H1 (cell line): ENCODE measurements at regions not wholly inside any gene's neighbourhood (a gene's known extent, or its start where the extent isn't known, plus 50 kb on each side); places are given as distances from the start of the nearest gene placed in this dataset.

Experiments
- CTCF ChIA-PET: fragments of 300-600 bp; sonication (Branson Sonifier 250); formaldehyde crosslinking; loops from one replicate; lab custom pipeline; 2021; ENCODE audit not compliant: partially characterized antibody; lab: Charles Lee
- POLR2A ChIA-PET: fragments of 300-600 bp; sonication (Branson Sonifier 250); formaldehyde crosslinking; loops from one replicate; lab custom pipeline; 2021; ENCODE audit warnings: inconsistent platforms; ENCODE audit not compliant: partially characterized antibody; lab: Charles Lee
- DNase-seq, 2 experiments: peaks; one replicate each; pipeline versions ENCODE4 v3.0.0 to v3.0.0-alpha.2; 2010 to 2022; ENCODE audit warnings: low spot score in 2 of 2, low read depth in 1 of 2, mixed read lengths in 1 of 2
- FAIRE-seq: peaks from 2 replicates; lab custom pipeline; 2011; peaks lifted over from hg19 to GRCh38; lab: Jason Lieb, UNC
- H2AFZ ChIP-seq: 2 replicates; pipeline ENCODE4 v1.8.1; 2012; ENCODE audit warnings: low read length, inconsistent platforms
- H2AK5ac ChIP-seq: 2 replicates; pipeline ENCODE4 v1.6.1; 2013; ENCODE audit warnings: low read depth, low read length
- H2BK120ac ChIP-seq: replicated peaks from 2 replicates; pipeline ENCODE3; 2013; ENCODE audit warnings: low read depth, low read length, inconsistent platforms
- H2BK12ac ChIP-seq: 2 replicates; pipeline ENCODE4 v1.6.1; 2013; ENCODE audit warnings: low read depth, low read length
- H2BK15ac ChIP-seq: 2 replicates; pipeline ENCODE4 v1.6.1; 2013; ENCODE audit warnings: low read length
- H2BK20ac ChIP-seq: 2 replicates; pipeline ENCODE4 v1.6.1; 2013; ENCODE audit warnings: low read length
- H2BK5ac ChIP-seq: 2 replicates; pipeline ENCODE4 v1.6.1; 2013; ENCODE audit warnings: low read depth, low read length
- H3K14ac ChIP-seq: 2 replicates; pipeline ENCODE4 v1.6.1; 2013; ENCODE audit warnings: inconsistent platforms; ENCODE audit not compliant: insufficient read length
- H3K18ac ChIP-seq: 2 replicates; pipeline ENCODE4 v1.6.1; 2013; ENCODE audit warnings: low read length; ENCODE audit errors: extremely low read depth
- H3K23ac ChIP-seq: 2 replicates; pipeline ENCODE4 v1.6.1; 2013; ENCODE audit warnings: inconsistent platforms; ENCODE audit not compliant: insufficient read length
- H3K23me2 ChIP-seq: 2 replicates; pipeline ENCODE4 v1.6.1; 2013; ENCODE audit warnings: low read depth, low read length
- H3K27ac ChIP-seq: 2 replicates; pipeline ENCODE4 v1.6.1; 2011; ENCODE audit warnings: low read depth, low read length, inconsistent platforms
- H3K27me3 ChIP-seq, 4 experiments: replicated peaks in 1 of 4; 1 replicate in 1 of 4; 2 replicates in 3 of 4; pipeline versions ENCODE4 v1.6.1 to v1.8.1; 2011 to 2013; ENCODE audit warnings: low read length in 3 of 4, mild to moderate bottlenecking in 3 of 4, inconsistent platforms in 2 of 4, mixed read lengths in 2 of 4, moderate library complexity in 1 of 4; ENCODE audit not compliant: control insufficient read depth in 3 of 4, insufficient read depth in 3 of 4; ENCODE audit errors: extremely low read depth in 1 of 4
- H3K36me3 ChIP-seq, 4 experiments: 2 replicates each; pipeline versions ENCODE4 v1.6.1 to v1.8.1; 2011 to 2013; ENCODE audit warnings: mild to moderate bottlenecking in 4 of 4, low read length in 3 of 4, moderate library complexity in 2 of 4, control low read depth in 1 of 4, inconsistent platforms in 1 of 4; ENCODE audit not compliant: insufficient read depth in 4 of 4, control insufficient read depth in 2 of 4
- H3K4ac ChIP-seq: replicated peaks from 2 replicates; pipeline ENCODE3; 2013; ENCODE audit warnings: low read length, low read depth, mixed read lengths, inconsistent platforms; ENCODE audit not compliant: insufficient read length
- H3K4me1 ChIP-seq, 4 experiments: replicated peaks in 1 of 4; 1 replicate in 1 of 4; 2 replicates in 3 of 4; pipeline versions ENCODE4 v1.6.1 to v1.8.1; 2011 to 2013; ENCODE audit warnings: low read length in 3 of 4, inconsistent platforms in 2 of 4, mixed read lengths in 1 of 4; ENCODE audit not compliant: insufficient read depth in 4 of 4, control insufficient read depth in 3 of 4
- H3K4me2 ChIP-seq, 2 experiments: 2 replicates each; pipeline versions ENCODE4 v1.6.1 to v1.8.1; 2011 to 2013; ENCODE audit warnings: low read depth in 2 of 2, low read length in 2 of 2, control low read depth in 1 of 2, inconsistent platforms in 1 of 2, mild to moderate bottlenecking in 1 of 2; ENCODE audit not compliant: insufficient read depth in 1 of 2
- H3K4me3 ChIP-seq, 4 experiments: fragments of 200-600, 300-600 bp in 1 of 4; sonication (generic), shearing (Covaris generic), sonication (Bioruptor Twin) in 1 of 4; 2 replicates each; pipeline versions ENCODE4 v1.5.1 to v1.8.1; 2011 to 2016; ENCODE audit warnings: low read length in 4 of 4, low read depth in 3 of 4, control low read depth in 2 of 4, inconsistent platforms in 2 of 4, mild to moderate bottlenecking in 2 of 4, mixed read lengths in 1 of 4, moderate library complexity in 1 of 4; ENCODE audit not compliant: insufficient read depth in 2 of 4; ENCODE audit errors: extremely low read depth in 1 of 4
- H3K56ac ChIP-seq: replicated peaks from 2 replicates; pipeline ENCODE3; 2013; ENCODE audit warnings: low read depth, mild to moderate bottlenecking, mixed read lengths, low read length, inconsistent platforms; ENCODE audit not compliant: insufficient read length
- H3K79me1 ChIP-seq: 2 replicates; pipeline ENCODE4 v1.6.1; 2013; ENCODE audit warnings: low read depth, low read length, control low read depth
- H3K79me2 ChIP-seq, 2 experiments: 2 replicates each; pipeline versions ENCODE4 v1.6.1 to v1.8.1; 2012 to 2013; ENCODE audit warnings: low read length in 2 of 2, mild to moderate bottlenecking in 2 of 2, inconsistent platforms in 1 of 2; ENCODE audit not compliant: insufficient read depth in 2 of 2, control insufficient read depth in 1 of 2
- H3K9ac ChIP-seq, 4 experiments: replicated peaks in 1 of 4; 1 replicate in 1 of 4; 2 replicates in 3 of 4; pipeline versions ENCODE4 v1.6.1 to v1.8.1; 2011 to 2013; ENCODE audit warnings: low read depth in 3 of 4, low read length in 3 of 4, control low read depth in 2 of 4, mild to moderate bottlenecking in 2 of 4, moderate library complexity in 2 of 4, inconsistent platforms in 1 of 4; ENCODE audit errors: extremely low read depth in 1 of 4
- H3K9me3 ChIP-seq, 2 experiments: 2 replicates each; pipeline versions ENCODE4 v1.6.1 to v1.8.1; 2012 to 2013; ENCODE audit warnings: mild to moderate bottlenecking in 2 of 2, moderate library complexity in 2 of 2, control low read depth in 1 of 2, inconsistent platforms in 1 of 2, low read depth in 1 of 2, low read length in 1 of 2, mixed read lengths in 1 of 2; ENCODE audit not compliant: insufficient read depth in 2 of 2
- H4K20me1 ChIP-seq, 2 experiments: replicated peaks in 1 of 2; 2 replicates each; pipeline versions ENCODE3 to v1.8.1; 2011 to 2013; ENCODE audit warnings: inconsistent platforms in 2 of 2, low read length in 2 of 2, mild to moderate bottlenecking in 1 of 2; ENCODE audit not compliant: insufficient read depth in 2 of 2, control insufficient read depth in 1 of 2
- H4K5ac ChIP-seq: 2 replicates; pipeline ENCODE4 v1.6.1; 2013; ENCODE audit warnings: low read length, low read depth, mixed read lengths, inconsistent platforms; ENCODE audit not compliant: insufficient read length
- H4K8ac ChIP-seq: 2 replicates; pipeline ENCODE4 v1.8.0; 2013; ENCODE audit warnings: mild to moderate bottlenecking, moderate library complexity, low read length, inconsistent platforms; ENCODE audit not compliant: insufficient read depth; ENCODE audit errors: extremely low read depth
- H4K91ac ChIP-seq: replicated peaks from 2 replicates; pipeline ENCODE3; 2013; ENCODE audit warnings: low read length, mixed read lengths, inconsistent platforms; ENCODE audit not compliant: insufficient read length
- ATF2 ChIP-seq: IDR thresholded peaks from 2 replicates; pipeline ENCODE4 v1.6.1; 2012; ENCODE audit warnings: low read length, inconsistent platforms
- BCL11A ChIP-seq, 2 experiments: IDR thresholded peaks; one replicate each; pipeline ENCODE4 v1.6.1; 2011; ENCODE audit warnings: low read depth in 2 of 2, low read length in 2 of 2, mild to moderate bottlenecking in 2 of 2
- CBX5 ChIP-seq: fragments of 300-800, 300-1000 bp; sonication (generic); IDR thresholded peaks from 2 replicates; pipeline ENCODE4 v1.7.1; 2016; ENCODE audit warnings: antibody characterized with exemption, low read length, low read depth
- EGR1 ChIP-seq: IDR thresholded peaks from 2 replicates; pipeline ENCODE4 v1.6.1; 2011; ENCODE audit warnings: low read depth, low read length, borderline replicate concordance
- GTF2F1 ChIP-seq: IDR thresholded peaks from 2 replicates; pipeline ENCODE4 v1.6.1; 2012; ENCODE audit warnings: low read depth, low read length, improper control_type of control experiment, borderline replicate concordance
- HDAC6 ChIP-seq: IDR thresholded peaks from one replicate; pipeline ENCODE4 v1.7.1; 2012; ENCODE audit warnings: low read depth, mild to moderate bottlenecking, inconsistent platforms, low read length, moderate library complexity
- NANOG ChIP-seq: IDR thresholded peaks from 2 replicates; pipeline ENCODE4 v1.6.1; 2011; ENCODE audit warnings: low read length, low read depth, mild to moderate bottlenecking, inconsistent platforms; ENCODE audit not compliant: insufficient read depth, poor library complexity, severe bottlenecking
- POLR2A ChIP-seq, 2 experiments: IDR thresholded peaks; 1 replicate in 1 of 2; 2 replicates in 1 of 2; pipeline ENCODE4 v1.6.1; 2011; ENCODE audit warnings: low read depth in 2 of 2, low read length in 2 of 2, mild to moderate bottlenecking in 2 of 2; ENCODE audit errors: control extremely low read depth in 1 of 2
- RAD21 ChIP-seq, 2 experiments: IDR thresholded peaks in 1 of 2; conservative IDR thresholded peaks in 1 of 2; 2 replicates each; pipeline ENCODE4 v1.6.1; 2011; ENCODE audit warnings: low read depth in 2 of 2, low read length in 2 of 2, improper control_type of control experiment in 1 of 2, inconsistent platforms in 1 of 2, mild to moderate bottlenecking in 1 of 2, moderate library complexity in 1 of 2
- RNF2 ChIP-seq: fragments of 200-900, 300-1000 bp; sonication (generic); IDR thresholded peaks from 2 replicates; pipeline ENCODE4 v1.7.1; 2016; ENCODE audit warnings: borderline replicate concordance, low read depth, mild to moderate bottlenecking, antibody characterized with exemption, low read length; ENCODE audit not compliant: poor library complexity, severe bottlenecking; ENCODE audit errors: missing control alignments
- TAF1 ChIP-seq: IDR thresholded peaks from 2 replicates; pipeline ENCODE4 v1.6.1; 2011; ENCODE audit warnings: mild to moderate bottlenecking, low read depth, low read length
- ZNF274 ChIP-seq: IDR thresholded peaks from 2 replicates; pipeline ENCODE4 v1.7.0; 2012; ENCODE audit warnings: low read length, borderline replicate concordance; ENCODE audit errors: extremely low read depth
- WGBS, 2 experiments: shearing (Covaris generic) in 1 of 2; methylation state at CpG; one replicate each; pipeline versions ENCODE4 v1.1.6 to v1.1.7; 2013 to 2015; ENCODE audit warnings: low lambda C conversion rate in 2 of 2, mixed read lengths in 2 of 2, inconsistent platforms in 1 of 2, low coverage in 1 of 2, missing lambda C conversion rate in 1 of 2; ENCODE audit not compliant: insufficient replicate concordance in 2 of 2, insufficient coverage in 1 of 2, insufficient read length in 1 of 2; ENCODE audit errors: extremely low coverage in 1 of 2, missing lambda C conversion rate in 1 of 2; 5-methylcytosine and 5-hydroxymethylcytosine counted together

DNA sequence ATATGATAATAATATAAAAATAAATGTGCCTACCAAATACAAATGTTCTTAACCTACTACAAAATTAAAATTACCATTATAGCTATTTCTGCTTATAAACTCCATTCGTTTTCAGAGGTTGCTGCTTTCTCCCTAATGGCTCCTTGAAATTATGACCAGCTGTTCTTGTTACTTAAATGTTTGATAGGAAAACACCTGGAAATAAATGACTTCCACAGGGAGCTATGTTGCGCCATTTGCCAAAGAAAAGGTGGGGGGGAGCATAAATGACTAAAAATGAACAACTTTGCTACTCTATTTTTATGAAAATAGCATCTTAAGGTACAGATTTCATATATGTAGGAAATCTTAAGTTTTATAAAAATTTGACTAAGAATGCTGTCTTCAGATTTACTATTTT lies 157.5 kb upstream of the MON1B start:
- Histone ChIP-seq H3K79me1 (no peaks in the 10 kb centered on the region), H2AFZ (no peak overlapping the region), H2BK120ac (no peak overlapping the region), H3K36me3 (no peaks in the 10 kb centered on the region), H2BK5ac (no peak overlapping the region), H2BK15ac (no peak overlapping the region), H3K79me2 (no peaks in the 10 kb centered on the region), H3K4me1 (peaks cover 0 to 4% (median 0%) of the 10 kb centered on the region in 4 experiments; a peak in 1 of 7 replicates), H3K56ac (no peak overlapping the region), H3K4me3 (no peak overlapping the region), H3K18ac (no peak overlapping the region), H3K4ac (no peak overlapping the region), H3K9me3 (no peaks in the 10 kb centered on the region), H3K14ac (no peak overlapping the region), H3K23ac (no peak overlapping the region), H3K27me3 (no peaks in the 10 kb centered on the region), H2BK12ac (no peak overlapping the region), H4K20me1 (no peaks in the 10 kb centered on the region), H4K5ac (no peak overlapping the region), H3K9ac (no peak overlapping the region), H2BK20ac (no peak overlapping the region), H4K8ac (no peak overlapping the region), H3K4me2 (no peak overlapping the region), H4K91ac (no peak overlapping the region), H3K27ac (no peak overlapping the region), H3K23me2 (no peaks in the 10 kb centered on the region), H2AK5ac (no peak overlapping the region)
- FAIRE-seq: no peak
- ChIA-PET POLR2A (interaction anchor here (1.0 kb wide), 1 partner anchor 17 kb away, joined by 3 read pairs; no protein-coding TSS in a partner anchor), CTCF (interaction anchor here (0.6 to 3.1 kb wide), 2 partner anchors 138 to 379 kb away, joined by 3 to 15 read pairs; no protein-coding TSS in a partner anchor)
- 94% methylated on average over 2 of the region's 2 CpGs; no CpG with 5 or more reads in 1 of the 2 experiments for WGBS, 2 experiments
- no peak for DNase-seq
- TF ChIP-seq HDAC6 (no peak), TAF1 (no peak), POLR2A (IDR thresholded peaks at IDR 0.05; ENCODE audit: control extremely low read depth in 1 of 2, low read depth in 2 of 2, low read length in 2 of 2) (no peak), ZNF274 (no peak), RNF2 (no peak), CBX5 (no peak), ATF2 (no peak), EGR1 (no peak), BCL11A (IDR thresholded peaks at IDR 0.05; ENCODE audit: low read depth in 2 of 2, low read length in 2 of 2) (no peak), NANOG (no peak), RAD21 (IDR thresholded peaks at IDR 0.05 in 1 of 2, conservative IDR thresholded peaks at IDR 0.05 in 1 of 2; ENCODE audit: low read depth in 2 of 2, low read length in 2 of 2) (no peak), GTF2F1 (no peak)
